DMS53 (cell line): ENCODE measurements at regions not wholly inside any gene's neighbourhood (a gene's known extent, or its start where the extent isn't known, plus 50 kb on each side); places are given as distances from the start of the nearest gene placed in this dataset.
"Not testable (repeated sequence)": the region's sequence is repeated elsewhere in the genome, so short reads cannot be mapped to it uniquely, and the experiment has no call there.

Experiments used
- DNase-seq: peaks from one replicate; lab custom pipeline; 2025; lab: John Stamatoyannopoulos, UW

DNA sequence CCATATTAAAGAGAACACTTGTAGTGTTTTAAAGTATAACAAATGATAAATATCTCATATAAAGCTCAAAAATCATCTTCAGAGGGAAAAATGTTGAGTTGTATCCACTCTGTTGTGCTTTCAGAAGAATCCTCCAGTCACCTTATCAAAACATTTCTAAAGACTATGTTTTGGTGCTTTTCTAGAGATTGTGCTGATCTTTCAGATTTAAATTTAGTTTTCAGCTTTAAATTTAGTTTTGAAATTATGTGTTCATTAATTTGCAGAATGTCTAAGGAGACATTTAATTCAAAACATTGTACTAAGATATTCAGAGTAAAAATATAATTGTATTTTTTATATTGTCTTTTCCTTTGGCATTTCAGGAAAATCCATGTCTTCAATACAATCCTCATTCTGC lies 303.1 kb upstream of the KYNU start:
- no peak for DNase-seq

DNA sequence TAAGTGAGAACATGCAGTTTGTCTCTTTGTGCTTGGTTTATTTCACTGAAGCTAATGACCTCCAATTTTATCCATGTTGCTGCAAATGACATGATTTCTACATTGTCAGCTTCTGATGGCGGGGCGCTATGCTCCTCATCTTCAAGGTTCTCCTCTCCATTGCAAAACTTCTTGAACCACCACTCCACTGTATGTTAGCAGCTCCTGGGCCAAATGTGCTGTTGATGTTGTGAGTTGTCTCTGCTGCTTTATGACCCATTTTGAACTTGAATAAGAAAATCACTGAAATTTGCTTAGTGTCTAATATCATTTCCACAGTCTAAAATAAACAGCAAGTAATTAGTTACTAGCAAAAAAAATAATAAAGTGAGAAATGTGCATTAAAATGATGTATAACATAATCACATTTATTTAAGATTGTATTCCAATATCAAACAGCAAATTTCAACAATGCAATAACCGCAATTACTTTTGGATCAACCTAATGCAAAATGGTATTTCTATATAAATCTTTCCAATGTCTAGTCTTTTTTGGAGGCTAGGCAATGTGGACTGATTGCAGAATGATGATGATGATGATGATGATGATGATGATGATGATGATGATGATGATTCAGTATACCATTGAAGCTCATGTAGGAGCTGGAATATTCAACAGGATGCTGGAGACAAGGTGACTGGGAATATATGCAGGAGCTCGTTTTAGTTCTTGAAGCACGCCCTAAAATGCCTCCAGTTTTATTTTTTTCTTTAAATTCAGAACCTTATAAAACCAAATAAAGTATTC lies 304.9 kb upstream of the KYNU start:
- no peak for DNase-seq

DNA sequence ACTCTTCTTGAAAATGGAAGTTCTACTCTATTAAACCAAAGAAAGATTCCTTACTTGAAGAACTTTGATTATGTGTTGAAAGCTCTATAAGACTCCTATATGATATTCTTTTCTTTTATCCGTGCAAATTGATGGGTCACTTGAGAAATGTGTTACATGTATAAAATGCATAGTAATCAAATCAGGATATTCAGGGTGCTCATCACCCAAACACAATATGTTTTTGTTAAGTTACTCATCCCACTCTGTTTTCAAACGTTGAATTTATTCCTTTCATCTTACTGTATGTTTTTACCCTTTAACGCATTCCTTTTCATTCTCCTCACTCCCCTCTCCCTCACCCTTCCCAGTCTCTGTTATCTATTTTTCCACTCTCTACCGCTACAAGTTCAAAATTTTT lies 305.5 kb upstream of the KYNU start:
- DNase-seq = no peak

DNA sequence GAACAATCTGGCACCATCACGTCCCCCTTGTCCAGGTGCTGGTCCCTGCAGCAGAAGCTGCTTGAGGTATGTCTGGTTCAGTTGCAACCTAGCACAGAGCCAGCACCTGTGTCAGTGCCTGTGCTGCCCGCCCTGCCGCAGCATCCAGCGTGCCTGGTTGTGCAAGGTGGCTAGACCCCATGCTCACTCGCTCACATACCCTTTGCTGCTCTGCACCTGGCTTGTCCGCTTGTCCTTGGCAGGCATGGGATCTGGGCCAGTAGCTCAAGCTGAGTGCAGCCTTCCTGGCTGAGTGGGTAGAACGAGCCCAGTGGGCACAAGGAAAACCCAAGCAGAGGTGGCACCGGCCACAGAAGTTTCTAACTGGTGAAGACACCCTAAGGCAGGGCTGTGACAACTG lies 314.6 kb upstream of the KYNU start:
- DNase-seq = no peak

DNA sequence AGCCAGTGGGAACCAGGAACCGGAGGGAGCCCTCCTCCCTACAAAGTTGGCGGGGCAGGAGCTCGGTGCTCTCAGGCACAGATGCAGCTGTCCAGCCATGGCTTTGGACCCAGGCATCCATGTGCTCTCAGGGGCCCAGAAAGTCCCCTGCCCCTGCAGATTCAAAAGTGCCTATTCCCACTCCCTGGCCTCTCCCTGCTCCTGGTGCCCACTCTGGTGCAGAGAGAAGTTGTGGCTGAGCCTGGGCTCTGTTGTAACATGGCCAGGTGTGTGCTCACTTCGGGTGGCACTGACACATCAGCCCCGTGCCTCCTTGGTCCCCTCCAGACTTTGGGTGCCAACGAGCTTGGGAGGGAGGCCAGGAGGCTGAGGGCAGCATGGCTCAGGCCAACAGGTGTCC lies 315.8 kb upstream of the KYNU start:
- no peak for DNase-seq

DNA sequence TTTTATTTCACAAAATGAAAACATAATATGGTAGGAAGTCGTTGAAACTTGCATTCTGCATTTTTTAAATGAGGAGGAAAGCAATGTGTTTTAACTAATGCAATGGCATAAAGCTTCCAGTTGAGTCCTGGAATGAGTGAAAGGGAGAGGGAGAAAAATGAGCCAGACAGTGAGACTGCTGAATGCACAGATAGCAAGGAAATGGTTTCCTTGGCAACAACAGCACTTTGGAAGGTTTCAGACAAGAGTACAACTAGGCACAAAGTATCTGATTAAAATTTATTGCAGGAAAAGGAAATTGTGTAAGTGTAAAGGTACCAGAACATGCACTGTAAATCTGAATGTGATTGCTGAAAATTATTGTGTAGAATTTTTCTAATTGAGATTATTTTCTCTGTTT lies 320.1 kb upstream of the KYNU start:
- DNase-seq = peak; percentile 0

DNA sequence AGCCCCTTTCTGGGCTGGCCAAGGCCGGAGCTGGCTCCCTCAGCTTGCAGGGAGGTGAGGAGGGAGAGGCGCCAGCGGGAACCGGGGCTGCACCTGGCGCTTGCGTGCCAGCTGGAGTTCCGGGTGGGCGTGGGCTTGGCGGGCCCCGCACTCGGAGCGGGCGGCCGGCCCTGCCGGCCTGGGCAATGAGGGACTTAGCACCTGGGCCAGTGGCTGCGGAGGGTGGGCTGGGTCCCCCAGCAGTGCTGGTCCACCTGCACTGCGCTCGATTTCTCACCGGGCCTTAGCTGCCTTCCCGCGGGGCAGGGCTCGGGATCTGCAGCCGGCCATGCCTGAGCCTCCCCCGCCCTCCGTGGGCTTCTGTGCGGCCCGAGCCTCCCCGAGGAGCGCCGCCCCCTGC lies 331.5 kb upstream of the KYNU start:
- not testable (repeated sequence) for DNase-seq

DNA sequence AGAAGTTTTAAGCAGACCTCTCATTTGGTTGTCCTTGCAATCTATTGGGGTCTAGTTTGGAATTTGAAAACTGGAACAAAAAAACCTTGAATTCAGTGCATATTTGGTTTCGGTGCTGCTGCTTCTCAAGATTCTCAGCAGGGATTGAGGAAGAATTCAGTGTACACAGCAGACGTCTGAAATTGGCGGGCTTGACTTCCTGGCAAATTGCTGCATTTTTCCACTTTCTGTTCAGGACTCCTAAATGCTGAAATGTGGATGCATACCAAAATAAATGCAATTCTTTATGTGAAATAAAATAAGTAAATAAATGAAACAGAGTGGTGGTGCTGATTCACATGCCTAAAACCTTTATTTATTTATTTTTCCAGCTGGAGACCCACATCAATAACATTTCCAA lies 332.4 kb upstream of the KYNU start:
- DNase-seq = no peak

DNA sequence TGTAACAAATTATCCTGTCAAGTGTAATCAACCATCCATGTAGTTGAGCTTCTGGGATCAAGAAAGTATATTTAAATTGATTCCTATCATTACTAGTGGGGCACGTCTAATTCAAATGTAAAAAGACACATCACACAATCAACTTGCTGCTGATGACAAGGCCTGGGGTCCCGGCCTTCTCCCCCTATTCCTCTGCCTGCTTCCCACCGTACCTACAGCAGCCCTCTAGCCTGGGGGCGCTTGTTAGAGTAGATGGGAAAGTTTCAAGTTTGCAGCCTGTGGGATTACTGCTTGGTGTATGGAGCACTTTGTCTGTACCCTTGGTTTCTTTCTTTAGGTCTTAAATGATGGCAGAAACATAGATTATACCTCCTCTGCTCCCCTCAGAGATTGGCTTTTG lies 333.3 kb upstream of the KYNU start:
- DNase-seq = no peak

DNA sequence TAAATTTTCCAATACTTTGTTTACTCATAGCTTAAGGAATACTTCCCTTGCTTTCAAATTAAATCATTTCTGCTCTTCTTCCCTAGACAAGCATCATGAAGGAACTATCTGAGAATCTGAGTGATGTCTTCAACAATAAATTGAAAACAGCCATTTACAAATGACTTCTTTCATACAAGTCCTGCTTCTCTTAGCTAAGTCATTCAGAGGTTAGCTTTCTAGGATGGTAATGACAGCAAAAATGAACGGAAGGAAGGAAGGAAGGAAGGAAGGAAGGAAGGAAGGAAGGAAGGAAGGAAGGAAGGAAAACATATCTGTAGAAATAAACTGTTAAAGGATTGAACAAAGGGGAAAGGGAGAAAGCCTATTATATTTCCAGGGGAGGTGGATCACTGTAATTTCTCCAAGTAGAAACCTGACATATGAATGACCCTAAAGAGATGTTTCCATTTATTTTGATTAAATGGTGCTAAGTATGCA lies 335.0 kb upstream of the KYNU start:
- DNase-seq = no peak

DNA sequence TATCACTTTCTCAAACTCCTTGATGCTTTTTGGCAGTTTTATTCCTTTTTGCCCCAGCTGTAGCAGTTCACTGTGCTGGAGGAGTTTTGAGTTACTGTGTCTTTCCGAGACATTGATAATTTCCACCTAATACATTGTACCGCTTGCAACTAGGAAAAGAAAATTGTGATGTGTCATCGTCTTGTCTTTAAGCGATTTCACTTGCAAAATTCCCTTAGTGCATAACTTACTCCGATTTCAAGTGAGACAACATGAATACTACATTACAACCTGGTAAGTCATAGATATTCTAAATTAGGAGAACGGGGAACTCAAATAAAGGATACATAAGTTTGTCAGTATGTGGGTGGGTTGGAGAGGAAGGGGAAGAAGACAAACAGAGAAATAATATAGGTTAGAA lies 340.5 kb upstream of the KYNU start:
- DNase-seq = no peak

DNA sequence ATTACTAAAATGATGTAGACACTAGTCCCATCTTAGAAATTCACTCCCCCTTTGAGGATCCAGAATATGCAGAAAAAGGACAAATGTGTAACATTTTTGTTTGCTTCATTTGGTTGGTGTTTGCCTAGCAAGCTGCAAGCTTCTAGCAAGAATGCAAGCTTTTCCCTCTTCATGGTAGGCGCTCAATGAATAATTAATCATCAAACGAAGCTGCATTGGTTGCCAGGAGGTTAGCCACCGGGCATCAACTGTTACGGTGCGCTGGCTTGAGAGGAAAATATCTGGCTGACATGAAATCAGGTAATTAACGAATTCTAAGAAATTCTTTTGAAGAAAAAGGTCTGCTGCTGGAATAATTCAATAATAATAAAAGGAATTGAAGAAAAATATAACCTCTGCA lies 341.0 kb upstream of the KYNU start:
- DNase-seq = no peak

DNA sequence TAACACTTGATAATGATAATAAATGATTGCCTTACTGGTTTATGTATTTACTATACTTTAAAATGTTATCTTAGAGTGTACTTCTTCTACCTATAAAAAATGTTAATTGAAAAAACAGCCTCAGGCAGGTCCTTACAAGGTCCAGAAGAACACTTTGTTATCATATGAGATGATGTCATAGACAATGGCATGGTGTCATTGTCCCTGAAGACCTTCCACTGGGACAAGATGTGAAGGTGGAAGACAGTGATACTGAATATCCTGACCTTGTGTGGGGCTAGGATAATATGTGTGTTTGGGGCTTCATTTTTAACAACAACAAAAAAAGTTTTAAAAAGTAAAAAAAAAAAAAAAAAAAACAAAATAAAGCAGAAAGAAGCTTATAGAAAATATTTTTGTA lies 342.2 kb upstream of the KYNU start:
- no peak for DNase-seq

DNA sequence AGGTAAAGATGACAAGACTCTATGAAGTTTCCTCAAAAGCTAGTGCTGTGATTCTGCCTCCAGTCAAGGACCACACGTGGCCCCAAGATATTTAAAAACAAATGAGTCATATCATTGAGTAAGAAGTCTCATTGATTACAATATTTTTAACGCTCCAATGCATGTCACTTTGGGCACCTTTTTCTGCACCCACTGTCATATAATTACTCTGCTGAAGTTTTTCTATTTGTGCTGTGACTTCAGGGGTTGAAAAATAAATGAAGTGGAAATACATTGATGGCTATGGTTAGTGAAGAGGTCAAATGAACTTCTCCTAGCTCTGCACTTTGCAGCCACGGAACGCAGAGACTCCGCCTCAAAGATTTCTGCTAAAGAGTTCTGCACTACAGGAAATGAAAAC lies 344.3 kb upstream of the KYNU start:
- DNase-seq = no peak

DNA sequence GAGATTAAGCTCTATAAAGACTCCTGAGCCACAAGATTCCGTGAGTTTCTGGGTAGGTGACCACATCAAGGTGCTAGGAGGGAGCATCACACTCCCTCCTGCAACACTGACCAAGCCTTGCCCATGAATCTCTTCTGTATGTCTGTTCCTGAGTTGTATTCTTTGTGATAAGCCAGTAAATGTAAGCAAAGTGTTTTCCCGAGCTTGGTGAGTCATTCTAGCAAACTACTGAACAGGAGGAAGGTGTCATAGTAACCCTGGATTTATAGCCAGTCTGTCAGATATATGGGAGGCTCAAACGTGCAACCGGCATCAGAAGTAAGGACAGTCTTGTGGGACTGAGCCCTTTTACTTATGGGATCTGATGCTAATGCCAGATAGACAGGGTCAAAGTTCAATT lies 346.1 kb upstream of the KYNU start:
- peak; percentile 38 for DNase-seq

DNA sequence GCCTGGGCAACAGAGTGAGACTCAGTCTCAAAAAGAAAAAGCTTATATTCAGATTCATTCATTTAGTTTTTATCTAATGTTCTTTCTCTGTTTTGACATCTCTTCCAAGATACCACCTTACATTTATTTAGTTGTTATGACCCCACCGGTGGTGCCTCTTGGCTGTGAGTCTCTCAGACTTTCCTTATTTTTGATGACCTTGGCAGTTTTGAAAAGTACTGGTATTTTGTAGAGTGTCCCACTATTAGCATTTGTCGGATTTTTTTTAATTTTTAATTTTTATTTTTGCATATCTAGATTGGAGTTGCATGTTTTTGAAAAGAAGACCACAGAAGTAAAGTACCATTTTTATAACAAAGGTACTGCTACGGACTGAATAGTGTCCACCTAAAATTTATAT lies 351.7 kb upstream of the KYNU start:
- no peak for DNase-seq

DNA sequence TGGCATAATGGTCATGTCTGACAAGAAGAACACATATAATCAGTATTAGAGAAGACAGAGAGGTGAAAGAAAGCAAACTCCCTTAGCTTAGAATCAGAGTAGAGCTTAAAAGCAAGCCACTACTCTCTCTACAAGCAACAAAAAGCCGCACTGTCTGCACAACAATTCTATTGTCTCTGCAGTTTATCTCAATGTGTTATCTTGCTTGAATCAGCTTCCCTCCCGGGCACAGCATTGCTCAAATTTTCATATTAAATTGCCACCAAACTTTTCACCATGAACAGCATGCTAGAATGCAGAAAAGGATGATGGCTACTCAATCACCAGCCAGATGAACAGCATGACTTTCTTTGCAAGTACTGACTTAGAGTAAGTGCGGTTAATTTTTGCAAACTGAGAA lies 356.0 kb upstream of the KYNU start:
- no peak for DNase-seq

DNA sequence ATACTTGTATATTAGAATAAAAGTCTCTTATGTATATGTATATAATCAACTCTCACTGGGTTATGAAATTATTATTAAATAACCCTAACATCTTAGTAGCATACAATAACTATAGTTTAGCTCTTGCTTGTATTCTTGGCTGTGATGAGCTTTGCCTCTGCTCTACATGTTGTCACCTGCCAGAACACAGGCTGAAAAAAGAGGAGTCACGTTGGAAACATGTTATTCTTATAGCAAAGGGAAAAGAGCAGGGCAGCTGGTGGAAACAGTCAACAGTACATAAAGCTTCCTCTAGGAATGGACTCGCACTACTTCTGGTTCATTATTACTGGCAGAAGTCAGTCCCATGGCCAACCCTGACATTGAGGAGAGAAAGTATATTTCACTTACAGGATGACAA lies 362.0 kb upstream of the KYNU start:
- DNase-seq = no peak

DNA sequence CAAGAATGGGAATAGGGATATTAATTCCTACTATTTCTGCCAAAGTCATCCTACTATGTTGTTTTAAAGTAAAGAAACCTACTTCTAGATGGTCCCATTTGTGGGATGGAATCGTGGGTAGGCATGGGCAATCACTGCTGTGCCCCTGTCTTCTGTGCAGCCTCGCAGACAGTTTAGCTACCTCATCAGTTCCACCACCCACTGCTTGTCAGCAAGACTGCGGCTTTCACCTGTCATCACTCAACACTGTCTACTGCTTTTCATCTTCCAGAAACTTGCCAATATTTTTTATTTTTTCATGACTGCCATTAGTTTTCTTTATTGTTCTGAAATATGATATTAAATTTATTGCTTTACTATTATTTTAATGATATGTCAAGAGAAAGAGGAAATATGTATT lies 368.1 kb upstream of the KYNU start:
- DNase-seq = no peak

DNA sequence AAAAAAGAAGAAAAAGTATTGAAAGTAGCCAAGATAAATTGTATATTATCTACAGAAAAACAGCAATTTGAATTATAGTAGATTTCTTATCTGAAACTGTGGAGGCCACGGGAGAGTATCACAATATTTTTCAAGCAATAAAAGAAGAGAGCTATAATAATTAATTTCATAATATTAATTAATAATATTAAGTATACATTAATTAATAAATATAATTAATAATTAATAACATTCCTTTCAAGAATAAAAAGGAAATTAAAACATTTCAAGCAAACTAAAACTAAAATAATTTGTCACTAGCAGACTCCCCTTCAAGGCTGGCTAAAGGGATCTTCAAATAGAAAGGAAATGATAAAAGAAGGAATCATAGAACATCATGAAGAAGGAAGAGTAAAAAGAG lies 372.7 kb upstream of the KYNU start:
- DNase-seq = no peak

DNA sequence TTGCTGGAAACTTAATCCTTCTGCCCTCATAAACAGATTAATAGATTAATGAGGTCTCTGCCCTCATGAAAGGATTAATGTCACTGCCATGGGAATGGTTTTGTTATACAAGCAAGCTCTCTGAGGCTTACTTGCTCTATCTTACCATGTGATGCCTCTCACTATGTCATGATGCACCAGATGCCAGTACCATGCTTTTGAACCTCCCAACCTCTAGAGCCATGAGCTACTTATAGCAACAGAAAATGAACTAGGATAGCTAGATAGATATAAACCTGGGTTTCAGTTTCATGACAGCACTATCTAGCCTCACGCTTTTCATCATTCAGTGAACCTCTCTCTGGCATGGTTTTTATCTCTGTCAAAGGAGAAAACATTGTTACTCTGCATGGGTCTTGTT lies 371.6 kb upstream of the LRP1B start:
- no peak for DNase-seq

DNA sequence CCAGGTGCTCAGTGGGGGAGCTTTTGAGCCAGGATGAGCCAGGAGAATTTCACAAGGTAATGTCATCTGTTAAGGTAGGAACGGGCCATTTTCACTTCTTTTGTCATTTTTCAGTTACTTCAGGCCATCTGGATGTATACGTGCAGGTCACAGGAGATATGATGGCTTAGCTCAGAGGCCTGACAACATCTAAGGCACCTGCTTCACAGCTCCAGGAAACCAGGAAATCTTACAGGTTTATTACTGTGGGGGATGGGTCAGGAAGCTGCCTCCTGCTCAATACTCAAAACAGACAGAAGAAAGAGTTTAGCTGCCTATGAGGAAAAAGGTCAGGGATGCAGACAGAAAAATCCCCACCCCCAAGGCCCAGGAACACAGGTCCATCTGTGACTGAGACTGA lies 364.3 kb upstream of the LRP1B start:
- DNase-seq = peak; percentile 34

DNA sequence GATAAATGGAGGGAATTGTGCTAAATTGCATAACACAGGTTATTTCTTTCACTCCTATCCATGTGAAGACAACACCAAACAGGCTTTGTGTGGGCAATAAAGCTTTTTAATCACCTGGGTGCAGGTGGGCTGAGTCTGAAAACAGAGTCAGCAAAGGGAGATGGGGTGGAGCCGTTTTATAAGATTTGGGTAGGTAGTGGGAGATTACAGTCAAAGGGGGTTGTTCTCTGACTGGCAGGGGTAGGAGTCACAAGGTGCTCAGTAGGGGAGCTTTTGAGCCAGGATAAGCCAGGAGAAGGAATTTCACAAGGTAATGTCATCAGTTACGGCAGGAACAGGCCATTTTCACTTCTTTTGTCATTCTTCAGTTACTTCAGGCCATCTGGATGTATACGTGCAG lies 358.8 kb upstream of the LRP1B start:
- DNase-seq = not testable (repeated sequence)

DNA sequence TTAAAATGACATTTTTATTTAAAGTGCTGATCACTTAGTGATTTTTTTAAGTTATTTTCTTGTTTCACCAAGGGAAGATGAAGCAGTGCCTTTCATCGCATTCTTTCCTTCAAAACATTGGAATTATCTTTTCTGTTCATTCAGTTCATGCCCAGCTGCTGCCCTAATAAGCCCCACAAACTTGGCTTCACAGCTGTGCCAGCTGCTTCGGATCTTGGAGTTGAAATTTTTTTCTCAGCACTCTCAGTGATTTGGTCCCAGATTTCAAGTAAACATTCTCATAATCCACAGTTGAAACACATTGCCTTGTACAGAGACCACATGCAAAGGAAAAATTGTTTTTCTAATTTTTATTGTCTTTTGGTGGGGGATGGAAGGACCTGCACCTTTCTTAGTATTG lies 353.3 kb upstream of the LRP1B start:
- no peak for DNase-seq
